ENCODE measurements at regions not wholly inside any gene's neighbourhood (a gene's known extent, or its start where the extent isn't known, plus 50 kb on each side); places are given as distances from the start of the nearest gene placed in this dataset.

DNA sequence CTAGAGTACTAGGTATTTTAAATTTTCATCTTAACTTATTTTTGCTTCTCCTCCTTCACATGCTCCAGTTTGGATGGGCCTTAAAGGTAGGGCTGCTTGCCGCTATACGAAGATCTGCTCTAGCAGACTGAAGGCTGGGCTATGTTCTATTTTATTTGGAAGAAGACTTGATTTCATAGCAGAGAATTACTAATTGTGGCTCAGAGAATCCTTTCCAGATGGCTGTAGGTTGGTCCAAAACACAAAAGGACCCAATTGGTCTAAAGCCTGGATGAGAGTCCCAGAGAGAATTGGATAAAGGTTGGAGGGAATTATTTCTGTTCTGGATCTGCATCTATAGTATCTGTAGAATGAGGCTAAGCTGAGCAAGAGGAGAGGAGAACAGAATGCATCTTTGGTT lies 719.4 kb upstream of the PTBP2 start:
- no peak for DNase-seq (ENCODE audit: low spot score)

DNA sequence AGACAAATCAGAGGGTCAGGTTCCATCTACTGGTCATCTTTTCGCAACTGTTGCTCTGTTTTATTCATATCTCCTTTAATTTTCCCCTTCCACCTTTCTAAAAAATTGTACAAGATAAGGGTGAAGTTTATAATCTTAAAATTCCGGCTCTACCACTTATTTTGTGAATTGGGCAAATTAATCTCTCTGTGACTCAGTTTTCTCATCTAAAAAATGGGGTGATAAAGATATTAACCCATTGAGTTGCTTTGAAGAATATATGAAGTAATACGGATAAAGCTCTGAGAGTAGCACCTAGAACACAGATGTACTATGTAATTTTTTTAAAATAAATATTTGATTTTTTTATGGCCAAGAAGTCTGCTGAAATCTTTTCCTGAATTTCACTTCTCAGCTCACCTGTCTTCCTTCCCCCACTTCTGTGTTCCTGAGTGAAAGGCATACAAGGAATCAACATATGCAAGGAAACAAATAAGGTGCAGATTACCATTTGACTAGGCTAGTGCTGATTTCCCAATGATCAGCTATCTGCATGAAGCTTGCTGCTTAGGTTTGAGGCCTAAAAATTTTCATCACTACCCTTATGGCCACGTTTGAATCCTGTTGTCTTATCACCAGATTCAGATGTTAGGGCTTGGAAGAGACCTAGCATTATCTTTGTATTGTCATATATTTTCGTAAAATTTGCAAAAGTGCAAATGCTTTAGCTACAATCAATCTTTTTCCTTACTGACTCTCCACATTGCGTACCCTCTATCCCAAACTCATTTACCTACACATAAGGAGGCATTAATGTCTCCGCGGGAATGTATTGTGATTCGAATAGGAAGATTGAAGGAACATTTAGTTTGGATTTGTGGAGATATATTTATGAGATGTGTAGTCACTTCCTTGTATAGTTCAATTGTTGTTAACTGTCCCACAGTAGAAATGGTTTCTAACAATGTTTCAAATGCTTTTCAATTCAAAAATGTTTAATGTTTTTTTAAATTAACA lies 718.3 kb upstream of the PTBP2 start:
- no peak for DNase-seq (ENCODE audit: low spot score)

DNA sequence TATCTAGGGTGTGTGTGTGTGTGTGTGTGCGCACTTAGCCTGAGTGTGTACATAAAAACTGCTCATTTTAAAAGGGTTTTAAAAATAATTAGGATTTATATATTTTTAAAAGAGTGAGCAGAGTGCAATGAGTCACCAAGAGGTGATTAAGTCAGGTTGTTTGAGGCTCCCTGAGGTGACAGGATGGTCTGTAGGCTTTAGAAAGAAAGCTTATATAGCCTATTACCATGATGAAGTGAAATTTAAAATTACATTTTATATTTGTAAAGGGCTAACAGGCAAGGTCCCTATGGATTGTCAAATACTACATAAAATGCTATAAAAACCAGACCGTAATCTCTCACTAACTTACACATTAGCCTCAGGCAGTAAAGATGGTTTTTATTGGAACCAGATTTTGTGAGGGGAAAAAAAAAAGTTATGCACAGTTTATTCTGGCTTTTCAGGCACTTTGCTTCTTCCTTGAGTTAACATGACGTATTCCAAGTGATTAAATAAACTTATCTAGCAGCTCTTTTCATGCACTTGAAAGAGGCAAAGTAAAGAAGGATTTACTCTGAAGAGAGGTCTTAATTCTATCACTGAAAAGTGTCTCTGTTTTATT lies 711.7 kb upstream of the PTBP2 start:
- DNase-seq (ENCODE audit: low spot score): no peak

DNA sequence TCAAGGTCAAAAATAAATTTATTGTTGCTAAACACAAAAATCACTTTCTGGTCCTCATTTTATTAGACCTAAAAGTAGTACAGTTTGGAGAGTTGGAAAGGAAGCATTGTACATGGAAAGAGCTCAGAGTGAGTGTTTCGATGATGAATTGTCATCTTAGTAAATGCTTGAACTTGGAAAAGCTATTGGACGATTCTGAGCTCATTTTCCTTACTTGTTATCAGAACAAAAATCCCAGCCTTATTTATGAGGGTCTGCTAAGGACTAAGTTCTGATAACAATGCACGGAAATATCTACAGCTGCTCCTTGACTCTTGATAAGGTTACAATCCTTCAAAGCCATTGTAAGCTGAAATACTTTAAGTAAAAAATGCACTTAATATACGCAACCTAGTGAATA lies 710.0 kb upstream of the PTBP2 start:
- DNase-seq (ENCODE audit: low spot score): no peak

GRCh38 chr1:96016219-96016618 lies 705.4 kb upstream of the PTBP2 start:
- no peak for DNase-seq (ENCODE audit: low spot score)

- DNase-seq (ENCODE audit: low spot score): no peak
Measured at GRCh38 chr1:96020378-96020777, 701.2 kb upstream of the PTBP2 start.

DNA sequence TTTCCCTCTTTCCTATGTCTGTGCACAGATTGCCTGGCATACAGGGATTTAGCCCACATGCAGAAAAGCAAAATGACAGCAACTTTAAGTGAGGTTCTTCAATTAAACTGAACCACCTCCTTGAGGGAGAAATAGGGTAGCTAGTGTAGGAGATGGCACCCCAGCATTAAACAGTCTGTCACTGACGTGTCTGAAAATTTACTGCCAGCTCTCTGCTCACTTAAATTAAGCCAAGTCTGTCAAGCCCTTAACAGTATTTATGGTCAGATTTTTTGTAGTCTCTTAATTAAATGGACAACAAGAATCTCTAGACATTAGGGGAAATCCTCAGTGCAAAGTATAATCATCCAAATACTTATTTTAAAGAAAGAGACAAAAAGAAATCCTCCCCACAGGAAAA lies 696.5 kb upstream of the PTBP2 start:
- DNase-seq (ENCODE audit: low spot score): no peak

GRCh38 chr1:96028071-96028470 lies 693.5 kb upstream of the PTBP2 start:
- no peak for DNase-seq (ENCODE audit: low spot score)

GRCh38 chr1:96030312-96030711 lies 691.3 kb upstream of the PTBP2 start:
- no peak for DNase-seq (ENCODE audit: low spot score)

GRCh38 chr1:96034006-96034405 lies 687.6 kb upstream of the PTBP2 start:
- DNase-seq (ENCODE audit: low spot score): no peak

DNA sequence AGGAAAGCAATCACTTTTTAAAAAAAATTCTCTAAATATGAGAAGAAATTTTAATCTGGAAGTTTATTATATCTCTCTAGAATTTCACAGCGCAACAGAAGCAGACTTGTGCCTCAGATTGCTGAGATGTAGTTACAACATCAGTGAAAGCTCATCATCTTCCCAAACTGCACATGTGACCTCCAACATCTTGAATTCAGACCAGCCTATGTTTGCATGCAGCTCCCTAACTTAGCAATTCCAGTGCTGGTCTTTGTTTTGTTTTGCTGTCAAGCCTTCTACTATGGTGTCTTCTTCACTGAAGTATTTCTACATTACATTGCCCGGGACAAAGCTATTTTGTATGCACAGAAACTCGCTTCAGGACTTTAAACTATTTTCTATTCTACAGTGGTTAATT lies 684.8 kb upstream of the PTBP2 start:
- no peak for DNase-seq (ENCODE audit: low spot score)

DNA sequence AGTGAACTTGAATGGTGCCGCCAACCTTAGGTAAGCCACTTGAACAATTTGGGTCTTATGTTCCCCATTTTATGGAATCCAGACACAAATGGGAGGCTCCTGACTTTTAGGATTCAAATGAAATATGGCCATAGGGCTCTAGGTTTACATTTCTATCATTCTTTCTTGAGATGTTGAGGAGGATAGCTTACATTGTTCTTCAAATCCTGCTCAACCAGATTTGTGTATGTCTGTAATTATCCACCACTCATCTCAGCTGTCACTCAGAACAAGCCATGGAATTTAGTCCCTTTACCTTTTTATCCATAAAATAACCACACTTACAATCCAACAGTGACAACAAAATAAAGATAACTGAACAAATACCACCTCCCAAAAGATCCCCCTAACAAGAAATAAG lies 682.9 kb upstream of the PTBP2 start:
- DNase-seq (ENCODE audit: low spot score): no peak

- DNase-seq (ENCODE audit: low spot score): no peak
Measured at GRCh38 chr1:96039910-96040309, 681.7 kb upstream of the PTBP2 start.

DNA sequence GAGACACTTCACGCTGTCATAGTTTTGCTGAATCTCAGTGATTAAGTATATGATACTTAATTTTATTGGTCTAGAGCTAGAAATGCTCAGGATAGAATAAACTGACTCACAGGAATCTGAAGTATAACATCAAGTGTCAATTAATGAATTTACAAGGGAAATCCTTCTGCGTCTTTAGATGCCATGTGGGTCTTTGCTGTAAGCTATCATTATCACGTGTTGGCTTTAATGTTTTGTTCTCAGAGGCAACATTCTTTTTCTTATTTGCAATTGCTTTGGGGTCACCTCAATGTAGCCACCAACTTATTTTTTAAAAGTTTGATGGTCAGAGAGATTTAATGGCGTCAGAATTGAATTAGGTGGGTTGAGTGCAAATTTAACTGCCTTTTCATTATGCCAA lies 680.1 kb upstream of the PTBP2 start:
- no peak for DNase-seq (ENCODE audit: low spot score)

DNA sequence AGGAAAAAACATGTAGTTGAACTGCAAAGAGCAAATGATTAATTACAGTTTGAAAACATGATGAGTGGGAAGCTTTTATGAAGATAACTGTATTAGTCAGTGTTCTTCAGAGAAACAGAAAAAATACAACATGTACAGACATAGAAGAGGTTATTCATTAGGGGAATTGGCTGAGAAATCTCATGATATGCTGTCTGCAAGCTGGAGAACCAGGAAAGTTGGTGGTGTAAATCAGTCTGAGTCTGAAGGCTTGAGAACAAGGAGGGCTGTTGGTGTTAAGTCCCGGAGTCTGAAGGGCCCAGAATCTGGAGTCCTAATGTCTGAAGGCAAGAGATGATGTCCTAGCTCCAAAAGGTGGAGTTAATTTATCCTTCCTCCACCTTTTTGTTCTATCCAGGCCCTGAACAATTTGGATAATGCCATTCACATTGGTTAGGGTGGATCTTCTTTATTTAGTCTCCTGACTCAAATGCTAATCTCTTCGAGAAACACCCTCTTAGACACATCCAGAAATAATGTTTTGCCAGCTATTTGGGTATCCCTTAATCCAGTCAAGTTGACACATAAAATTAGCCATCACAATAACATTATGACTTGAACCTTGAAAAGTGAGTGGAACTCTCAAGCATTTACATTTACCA lies 672.9 kb upstream of the PTBP2 start:
- no peak for DNase-seq (ENCODE audit: low spot score)

DNA sequence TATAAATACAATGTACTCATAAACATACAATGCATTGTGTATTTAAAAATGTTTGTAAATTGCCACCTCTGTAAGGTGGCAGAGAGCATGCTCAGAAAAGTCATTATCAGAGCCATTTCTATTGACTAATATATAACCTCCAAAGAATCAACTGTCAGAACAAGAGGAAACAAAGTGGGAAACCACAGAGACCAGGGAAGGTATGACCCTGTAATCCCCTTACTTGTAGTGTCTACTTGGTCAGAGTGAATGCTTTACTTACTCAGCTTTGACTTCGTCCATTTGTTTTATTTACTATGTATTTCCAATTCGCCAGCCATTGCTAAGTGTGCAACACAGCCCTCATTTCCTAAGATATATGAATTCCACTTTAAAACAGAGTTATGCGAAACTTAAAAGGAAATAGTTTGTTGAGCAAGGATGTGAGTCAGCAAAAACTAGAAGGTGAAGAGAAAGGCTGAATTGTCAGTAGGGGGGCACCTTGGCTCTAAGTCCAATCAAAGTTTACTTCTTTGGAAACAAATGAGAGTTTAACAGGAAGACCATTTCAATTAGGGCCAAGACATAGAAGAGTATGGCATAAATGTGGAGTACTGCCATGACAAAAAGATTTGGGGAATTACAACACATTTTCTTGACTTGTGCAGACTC lies 671.7 kb upstream of the PTBP2 start:
- no peak for DNase-seq (ENCODE audit: low spot score)

DNA sequence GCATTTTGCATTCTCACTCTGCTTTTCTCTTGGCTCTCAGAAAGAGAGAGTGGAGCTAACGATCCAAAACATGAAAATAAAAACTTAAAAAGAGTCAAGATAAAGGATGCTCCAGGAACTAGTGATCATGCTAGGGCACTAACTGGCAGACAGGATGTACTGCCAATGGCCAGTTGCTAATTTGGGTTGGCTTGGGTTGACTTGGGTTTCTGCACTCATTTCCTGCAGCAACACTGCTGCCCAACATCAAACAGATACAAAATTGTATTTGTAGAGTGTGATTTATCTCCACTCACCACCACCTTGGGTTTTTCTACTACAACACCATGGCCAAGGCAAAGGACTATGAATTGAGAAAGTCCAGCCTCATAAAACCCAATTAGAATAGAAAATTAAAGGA lies 662.3 kb upstream of the PTBP2 start:
- DNase-seq (ENCODE audit: low spot score): no peak

DNA sequence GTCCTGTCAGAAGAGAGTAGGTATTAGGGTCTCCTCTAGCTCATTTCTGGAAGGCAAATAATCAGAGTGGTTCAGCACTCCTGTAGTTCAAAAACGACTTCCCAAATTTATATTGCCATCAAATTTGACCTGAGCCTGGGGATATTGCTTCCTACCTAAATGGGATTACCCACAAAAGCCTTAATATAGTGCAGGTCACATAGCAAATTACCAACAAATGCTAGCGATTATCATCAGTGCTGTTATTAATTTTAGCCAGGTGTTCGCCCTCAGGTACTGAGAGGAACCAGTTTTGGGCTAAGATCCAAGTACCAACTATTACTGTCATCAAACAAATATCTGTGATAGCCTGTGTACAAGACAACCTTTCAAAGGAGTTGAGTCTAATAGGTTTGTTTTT lies 661.8 kb upstream of the PTBP2 start:
- DNase-seq (ENCODE audit: low spot score): no peak

DNA sequence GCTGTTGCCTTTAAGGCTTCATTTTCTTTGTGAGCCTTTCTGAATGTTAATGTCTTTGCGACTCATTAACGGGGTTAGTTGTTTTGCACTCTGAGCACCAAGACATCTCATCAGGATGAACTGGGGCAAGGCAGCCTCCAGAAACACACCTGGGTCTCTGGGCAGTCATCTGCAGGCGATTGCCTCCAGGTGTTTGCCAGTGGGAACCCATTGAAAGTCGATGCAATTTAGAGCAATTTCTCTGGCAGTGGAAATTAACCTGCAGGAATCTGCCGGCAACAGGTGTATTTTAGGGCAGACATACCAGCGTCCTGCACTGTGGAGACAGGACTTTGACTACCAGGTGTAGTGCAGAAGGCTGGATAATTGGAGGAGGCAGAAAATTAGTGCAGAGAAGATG lies 661.0 kb upstream of the PTBP2 start:
- no peak for DNase-seq (ENCODE audit: low spot score)

GRCh38 chr1:96072021-96072420 lies 649.6 kb upstream of the PTBP2 start:
- DNase-seq (ENCODE audit: low spot score): no peak

- no peak for DNase-seq (ENCODE audit: low spot score)
Measured at GRCh38 chr1:96073100-96073499, 648.5 kb upstream of the PTBP2 start.

- no peak for DNase-seq (ENCODE audit: low spot score)
Measured at GRCh38 chr1:96074422-96074821, 647.2 kb upstream of the PTBP2 start.

Data from ecto neural progenitor cell (in vitro differentiated cells).